ENCODE measurements at regions not wholly inside any gene's neighbourhood (a gene's known extent, or its start where the extent isn't known, plus 50 kb on each side); places are given as distances from the start of the nearest gene placed in this dataset.

DNA sequence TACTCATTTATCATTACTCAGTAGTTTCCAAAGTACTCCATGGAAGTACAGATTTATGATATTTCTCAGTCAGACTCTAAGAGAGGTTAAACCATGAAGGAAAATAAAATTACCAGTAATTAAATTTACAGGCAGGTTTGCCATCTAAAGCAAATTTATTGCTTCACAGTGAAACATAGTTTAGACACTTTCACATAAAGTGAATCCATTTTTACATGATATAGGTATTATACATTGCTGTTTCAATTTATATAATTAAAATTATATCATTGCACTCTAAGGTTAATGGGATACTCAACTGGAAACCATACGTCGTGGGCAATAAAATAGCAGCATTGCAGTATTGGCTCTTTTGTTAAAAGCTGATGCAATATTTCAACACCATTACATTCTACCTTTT lies 202.8 kb downstream of the SLIT2 start:
- TF ChIP-seq, protein P1, sequence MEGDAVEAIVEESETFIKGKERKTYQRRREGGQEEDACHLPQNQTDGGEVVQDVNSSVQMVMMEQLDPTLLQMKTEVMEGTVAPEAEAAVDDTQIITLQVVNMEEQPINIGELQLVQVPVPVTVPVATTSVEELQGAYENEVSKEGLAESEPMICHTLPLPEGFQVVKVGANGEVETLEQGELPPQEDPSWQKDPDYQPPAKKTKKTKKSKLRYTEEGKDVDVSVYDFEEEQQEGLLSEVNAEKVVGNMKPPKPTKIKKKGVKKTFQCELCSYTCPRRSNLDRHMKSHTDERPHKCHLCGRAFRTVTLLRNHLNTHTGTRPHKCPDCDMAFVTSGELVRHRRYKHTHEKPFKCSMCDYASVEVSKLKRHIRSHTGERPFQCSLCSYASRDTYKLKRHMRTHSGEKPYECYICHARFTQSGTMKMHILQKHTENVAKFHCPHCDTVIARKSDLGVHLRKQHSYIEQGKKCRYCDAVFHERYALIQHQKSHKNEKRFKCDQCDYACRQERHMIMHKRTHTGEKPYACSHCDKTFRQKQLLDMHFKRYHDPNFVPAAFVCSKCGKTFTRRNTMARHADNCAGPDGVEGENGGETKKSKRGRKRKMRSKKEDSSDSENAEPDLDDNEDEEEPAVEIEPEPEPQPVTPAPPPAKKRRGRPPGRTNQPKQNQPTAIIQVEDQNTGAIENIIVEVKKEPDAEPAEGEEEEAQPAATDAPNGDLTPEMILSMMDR (conservative IDR thresholded peaks at IDR 0.05): no peak
- no peak overlapping the region for H2BK20ac ChIP-seq (ENCODE audit: low read depth, low read length, poor library complexity, severe bottlenecking)
- H3K9ac ChIP-seq (ENCODE audit: extremely low read depth, insufficient read length, low read length): no peak overlapping the region

More for the DNA sequence above, 202.8 kb downstream of the SLIT2 start:
- no peaks in the 10 kb centered on the region for H3K79me1 ChIP-seq (ENCODE audit: insufficient read depth, low read depth, low read length, poor library complexity, severe bottlenecking)
- H3K79me2 ChIP-seq (ENCODE audit: insufficient read depth, low read length): no peaks in the 10 kb centered on the region
- no peak overlapping the region for H3K14ac ChIP-seq (ENCODE audit: insufficient read depth, low read length)
- DNase-seq: no peak
- no peak overlapping the region for H3K4ac ChIP-seq (ENCODE audit: low read depth, low read length)
- H3K23ac ChIP-seq (ENCODE audit: insufficient read length, low read depth, low read length): no peak overlapping the region
- Mint-ChIP-seq H3K36me3 (ENCODE audit: insufficient read depth in 1 of 3, low read depth in 3 of 3) (no peaks in the 10 kb centered on the region), H3K27ac (no peak overlapping the region), H3K9me3 (no peaks in the 10 kb centered on the region), H3K4me1 (peaks cover 4 to 8% of the 10 kb centered on the region in 2 experiments), H3K27me3 (ENCODE audit: low read depth) (no peaks in the 10 kb centered on the region), H3K4me3 (no peak overlapping the region)
- no peak overlapping the region for H2BK5ac ChIP-seq (ENCODE audit: insufficient read length, low read length)
- no peak overlapping the region for H3K56ac ChIP-seq (ENCODE audit: insufficient read length, low read depth, low read length)
- H3K27me3 ChIP-seq (ENCODE audit: insufficient read depth, low read length): no peaks in the 10 kb centered on the region
- H3K4me2 ChIP-seq (ENCODE audit: insufficient read depth, insufficient read length, low read length): no peak overlapping the region
- H2AK5ac ChIP-seq (ENCODE audit: insufficient read length, low read length): no peak overlapping the region
- H3K23me2 ChIP-seq (ENCODE audit: insufficient read length, low read depth, low read length, poor library complexity, severe bottlenecking): no peaks in the 10 kb centered on the region
- H2BK120ac ChIP-seq (ENCODE audit: low read depth, low read length, poor library complexity, severe bottlenecking): no peak overlapping the region
- H2BK15ac ChIP-seq (ENCODE audit: low read depth, low read length): no peak overlapping the region
- no peak overlapping the region for H3K27ac ChIP-seq (ENCODE audit: insufficient read length, low read depth, low read length)
- WGBS (ENCODE audit: extremely low coverage, insufficient read length, low lambda C conversion rate): no CpG with 5 or more reads among the region's 2 CpGs
- no peak overlapping the region for H4K8ac ChIP-seq (replicated peaks; ENCODE audit: insufficient read length, low read depth, low read length)
- no peak overlapping the region for H3K18ac ChIP-seq (ENCODE audit: insufficient read length, low read depth, low read length)
- no peaks in the 10 kb centered on the region for H4K20me1 ChIP-seq (ENCODE audit: control insufficient read depth, insufficient read depth, insufficient read length)
- H4K91ac ChIP-seq (ENCODE audit: insufficient read length, low read depth, low read length): no peak overlapping the region
- no peaks in the 10 kb centered on the region for H3K4me1 ChIP-seq (ENCODE audit: insufficient read depth, low read length)
- H2BK12ac ChIP-seq (ENCODE audit: insufficient read length, low read depth, low read length): no peak overlapping the region
- no peak overlapping the region for H4K5ac ChIP-seq (ENCODE audit: insufficient read length, low read depth, low read length)
- no peak overlapping the region for H2AFZ ChIP-seq (ENCODE audit: low read length)
- no peaks in the 10 kb centered on the region for H3K9me3 ChIP-seq (ENCODE audit: control insufficient read depth, low read depth, low read length)
- H3T11ph ChIP-seq (ENCODE audit: low read length): no peak overlapping the region
